Prostate gland (tissue), 1 donor: ENCODE measurements at regions not wholly inside any gene's neighbourhood (a gene's known extent, or its start where the extent isn't known, plus 50 kb on each side); places are given as distances from the start of the nearest gene placed in this dataset.

ENCODE experiments used
- POLR2A ChIP-seq: fragments of 450-650 bp; IDR thresholded peaks from one replicate; pipeline ENCODE4 v1.6.1; 2016; ENCODE audit warnings: antibody characterized with exemption, mild to moderate bottlenecking
- POLR2AphosphoS5 ChIP-seq: sonication (generic); formaldehyde crosslinking; IDR thresholded peaks from one replicate; pipeline ENCODE4 v1.6.1; 2017; ENCODE audit warnings: antibody characterized with exemption

- no peak for TF ChIP-seq POLR2A
- TF ChIP-seq POLR2AphosphoS5, result no peak
These were observed 760.0 kb upstream of the FAM174A start for GRCh38 chr5:99775189-99775588.
